ENCODE measurements at regions not wholly inside any gene's neighbourhood (a gene's known extent, or its start where the extent isn't known, plus 50 kb on each side); places are given as distances from the start of the nearest gene placed in this dataset.

- TF ChIP-seq RAD21 (IDR thresholded peaks at IDR 0.05; ENCODE audit: insufficient read depth, low read depth, low read length) (peak; percentile 76), ESRRA (IDR thresholded peaks at IDR 0.05; ENCODE audit: low read length) (no peak), SMAD5 (IDR thresholded peaks at IDR 0.05; ENCODE audit: low read depth) (no peak), HDAC2 (IDR thresholded peaks at IDR 0.05) (no peak), POLR2AphosphoS5 (IDR thresholded peaks at IDR 0.05; ENCODE audit: low read length) (no peak), RUNX3 (IDR thresholded peaks at IDR 0.05; ENCODE audit: low read length) (no peak), TCF12 (IDR thresholded peaks at IDR 0.05; ENCODE audit: low read depth, low read length) (no peak), MAX (IDR thresholded peaks at IDR 0.05; ENCODE audit: low read depth, low read length) (peak; percentile 45; the same call in 1 of the 2 replicates), E2F4 (IDR thresholded peaks at IDR 0.05; ENCODE audit: low read depth, low read length) (no peak)
Observed at GRCh38 chr3:101069901-101070798, 76.9 kb upstream of the ABI3BP start (continued).

- Histone ChIP-seq H3K9me3 (replicated peaks; ENCODE audit: control insufficient read depth, insufficient read depth, low read length) (no peaks in the 10 kb centered on the region), H3K4me2 (ENCODE audit: control insufficient read depth, insufficient read depth) (no peak overlapping the region), H3K27ac (ENCODE audit: control insufficient read depth, insufficient read depth) (no peak overlapping the region), H3K4me3 (no peak overlapping the region), H3K36me3 (ENCODE audit: control insufficient read depth in 2 of 2, insufficient read depth in 2 of 2, low read length in 1 of 2) (no peaks in the 10 kb centered on the region), H4K20me1 (ENCODE audit: control insufficient read depth, insufficient read depth) (no peaks in the 10 kb centered on the region), H3K9ac (ENCODE audit: control insufficient read depth, insufficient read depth, low read length) (no peak overlapping the region), H3K79me2 (ENCODE audit: control insufficient read depth, insufficient read depth, low read length) (no peaks in the 10 kb centered on the region), H2AFZ (ENCODE audit: control insufficient read depth, low read depth, low read length) (no peak overlapping the region), H3K4me1 (ENCODE audit: control insufficient read depth, insufficient read depth, low read length) (no peaks in the 10 kb centered on the region), H3K27me3 (replicated peaks in 1 of 2; ENCODE audit: control insufficient read depth in 2 of 2, insufficient read depth in 2 of 2, low read length in 1 of 2) (no peaks in the 10 kb centered on the region)
- ChIA-PET RAD21 (ENCODE audit: unreplicated experiment) (no interaction called here), CTCF (interaction anchor here (0.9 to 4.5 kb wide), 8 partner anchors 10 to 567 kb away, joined by 3 to 25 read pairs (median 4); no protein-coding TSS in a partner anchor), POLR2A (no interaction called here), SMC1A (ENCODE audit: uncharacterized antibody, unreplicated experiment) (interaction anchor here (1.2 to 2.4 kb wide), 3 partner anchors 79 to 317 kb away, joined by 3 to 18 read pairs (median 3); no protein-coding TSS in a partner anchor)
- intact Hi-C loops (cut with micrococcal nuclease; ENCODE audit: unreplicated experiment): no loop called here
- BruUV-seq (replicated peaks): no TSS peak
- FAIRE-seq: no peak
- DNase-seq (ENCODE audit: low read depth, low spot score): no peak
- WGBS (ENCODE audit: insufficient coverage, insufficient replicate concordance, low lambda C conversion rate, missing lambda C conversion rate): 0% methylated on average over 1 of the region's 1 CpG
- in situ Hi-C loops (cut with MboI): no loop called here
- ATAC-seq: no peak
- TF ChIP-seq TCF12 (IDR thresholded peaks at IDR 0.05; ENCODE audit: low read depth, low read length) (no peak), IRF3 (IDR thresholded peaks at IDR 0.05) (no peak), NR2C2 (IDR thresholded peaks at IDR 0.05; ENCODE audit: borderline replicate concordance, control insufficient read depth, insufficient read length, low read depth) (no peak), BHLHE40 (IDR thresholded peaks at IDR 0.05; ENCODE audit: borderline replicate concordance in 1 of 2, low read depth in 2 of 2, low read length in 1 of 2) (no peak), ETV6 (conservative IDR thresholded peaks at IDR 0.05 in 1 of 2, IDR thresholded peaks at IDR 0.05 in 1 of 2; ENCODE audit: borderline replicate concordance in 1 of 2, low read depth in 1 of 2) (no peak), FOXM1 (IDR thresholded peaks at IDR 0.05; ENCODE audit: low read depth, low read length) (no peak), HDAC6 (IDR thresholded peaks at IDR 0.05; ENCODE audit: unreplicated experiment) (no peak), YY1 (IDR thresholded peaks at IDR 0.05; ENCODE audit: low read depth, low read length) (no peak)
Observed at GRCh38 chr3:101068876-101069606, 75.8 kb upstream of the ABI3BP start.

Data from GM12878 (cell line).